ENCODE measurements at regions not wholly inside any gene's neighbourhood (a gene's known extent, or its start where the extent isn't known, plus 50 kb on each side); places are given as distances from the start of the nearest gene placed in this dataset.
"Not testable (repeated sequence)": the region's sequence is repeated elsewhere in the genome, so short reads cannot be mapped to it uniquely, and the experiment has no call there.

DNA sequence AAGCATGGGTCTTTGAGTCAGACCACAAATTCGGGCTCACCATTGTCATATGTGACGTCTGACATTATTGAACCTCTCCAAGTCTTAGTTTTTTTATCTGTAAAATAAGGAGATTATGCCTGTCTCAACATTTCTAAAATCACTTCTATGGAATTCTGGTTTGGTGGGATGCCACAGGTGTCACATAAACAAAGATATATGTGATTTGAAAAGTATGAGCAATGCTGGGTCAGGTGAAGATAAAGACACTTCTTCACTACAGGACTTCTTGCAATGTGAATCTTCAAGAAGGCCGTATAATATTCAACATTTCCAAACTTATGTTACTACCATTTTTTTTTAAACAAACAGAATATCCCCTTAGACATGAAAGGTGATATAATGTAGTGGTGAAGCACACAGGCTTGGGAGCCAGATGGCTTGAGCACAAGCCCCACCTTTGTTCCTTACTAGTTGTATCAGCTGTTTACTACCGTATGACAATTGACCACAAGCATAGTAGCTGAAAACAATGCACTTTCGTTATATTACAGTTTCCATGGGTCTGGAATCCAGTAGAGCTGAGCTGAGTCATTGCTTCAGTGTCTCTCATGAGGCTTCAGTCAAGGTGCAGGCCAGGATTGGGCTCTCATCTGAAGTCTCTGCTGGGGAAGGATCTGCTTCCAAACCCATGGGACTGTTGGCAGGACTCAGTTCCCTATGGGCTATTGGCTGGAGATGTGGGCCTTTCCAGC is 87.7 kb downstream of the UTP18 start:
- 0 out of 2 replicates have a peak, but pooled peaks cover 3% of the 10 kb centered on the region for H3K27me3 ChIP-seq (ENCODE audit: low read depth)
- no peak overlapping the region for H3K4me3 ChIP-seq
- no peaks in the 10 kb centered on the region for H3K9me3 ChIP-seq
- no peak for DNase-seq (ENCODE audit: low spot score in 2 of 2)
- no peaks in the 10 kb centered on the region for H3K4me1 ChIP-seq
- no peaks in the 10 kb centered on the region for H3K36me3 ChIP-seq (replicated peaks)
- in situ Hi-C loops (cut with MboI; ENCODE audit: low sequenced_read_pairs) = no loop called here

DNA sequence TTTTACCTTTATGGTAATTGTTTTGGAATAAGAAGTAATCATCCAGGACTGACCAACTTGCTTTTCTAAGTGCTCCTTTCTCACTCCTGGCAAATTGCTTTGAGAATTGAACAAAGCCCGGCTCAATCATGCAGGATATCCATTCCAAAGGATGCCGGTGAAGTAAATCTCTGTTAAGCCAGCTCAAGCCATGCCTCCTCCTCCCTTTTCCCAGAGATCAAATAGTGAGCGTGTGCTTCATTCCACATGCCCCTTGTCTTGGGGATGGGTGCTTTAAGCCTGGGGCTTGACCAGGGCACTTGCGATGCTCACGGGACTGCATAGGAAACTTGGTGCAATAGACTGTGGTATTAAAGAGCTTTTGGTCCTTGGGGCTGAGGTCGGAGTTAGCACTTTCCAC is 90.7 kb downstream of the UTP18 start:
- Histone ChIP-seq H3K9me3 (no peaks in the 10 kb centered on the region), H3K27me3 (ENCODE audit: low read depth) (0 out of 2 replicates have a peak, but pooled peaks cover 3% of the 10 kb centered on the region), H3K36me3 (replicated peaks) (no peaks in the 10 kb centered on the region), H3K4me3 (no peak overlapping the region), H3K4me1 (no peaks in the 10 kb centered on the region)
- no peak for DNase-seq (ENCODE audit: low spot score in 2 of 2)
- in situ Hi-C loops (cut with MboI; ENCODE audit: low sequenced_read_pairs) = no loop called here

DNA sequence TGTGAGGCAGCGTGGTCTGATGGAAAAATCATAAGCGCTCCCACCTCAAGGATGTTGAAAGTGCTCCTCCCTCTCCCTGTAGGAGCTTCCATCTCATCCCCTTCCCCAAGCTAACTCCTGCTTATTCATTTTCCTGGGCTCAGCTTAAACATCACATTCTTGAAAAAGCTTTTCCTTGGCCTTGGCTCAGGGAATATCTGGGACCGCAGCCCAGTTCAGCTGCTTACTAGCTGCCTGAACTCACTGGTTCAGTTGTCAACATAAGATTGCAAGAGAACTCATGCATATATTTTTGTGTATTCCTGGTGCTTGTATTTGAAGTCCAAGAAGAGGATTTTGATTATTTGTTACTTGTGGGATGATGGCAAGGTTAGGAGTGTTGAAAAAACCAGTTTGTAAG is 91.5 kb downstream of the UTP18 start:
- 0 out of 2 replicates have a peak, but pooled peaks cover 3% of the 10 kb centered on the region for H3K27me3 ChIP-seq (ENCODE audit: low read depth)
- H3K4me3 ChIP-seq = no peak overlapping the region
- in situ Hi-C loops (cut with MboI; ENCODE audit: low sequenced_read_pairs) = no loop called here
- no peaks in the 10 kb centered on the region for H3K9me3 ChIP-seq
- no peak for DNase-seq (ENCODE audit: low spot score in 2 of 2)
- no peaks in the 10 kb centered on the region for H3K36me3 ChIP-seq (replicated peaks)
- H3K4me1 ChIP-seq = no peaks in the 10 kb centered on the region

DNA sequence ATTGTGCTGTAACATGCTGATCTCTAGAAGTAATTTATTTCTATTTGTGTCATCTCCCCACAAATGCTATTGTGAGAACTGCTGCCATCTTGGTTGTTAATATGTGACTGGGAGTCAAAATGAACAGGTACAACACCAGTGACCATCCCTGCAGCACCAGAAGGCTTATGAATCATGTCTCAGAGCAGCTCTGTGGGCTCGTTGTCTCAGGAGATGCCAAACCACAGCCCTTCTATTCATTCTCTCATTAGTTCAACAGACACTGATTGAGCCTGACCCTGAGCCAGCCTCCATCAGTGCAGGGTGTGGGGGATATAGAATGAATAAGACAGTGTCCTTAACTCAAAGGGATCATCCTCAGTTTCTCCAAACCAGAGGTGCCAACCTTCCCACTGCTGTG is 92.5 kb downstream of the UTP18 start:
- Histone ChIP-seq H3K4me3 (no peak overlapping the region), H3K36me3 (replicated peaks) (no peaks in the 10 kb centered on the region), H3K27me3 (ENCODE audit: low read depth) (0 out of 2 replicates have a peak, but pooled peaks cover 3% of the 10 kb centered on the region), H3K9me3 (no peaks in the 10 kb centered on the region), H3K4me1 (no peaks in the 10 kb centered on the region)
- no peak for DNase-seq (ENCODE audit: low spot score in 2 of 2)
- in situ Hi-C loops (cut with MboI; ENCODE audit: low sequenced_read_pairs) = no loop called here

- H3K4me3 ChIP-seq = no peak overlapping the region
- H3K27me3 ChIP-seq (ENCODE audit: low read depth) = 0 out of 2 replicates have a peak, but pooled peaks cover 3% of the 10 kb centered on the region
- no peaks in the 10 kb centered on the region for H3K4me1 ChIP-seq
- H3K9me3 ChIP-seq = no peaks in the 10 kb centered on the region
- DNase-seq (ENCODE audit: low spot score in 2 of 2) = no peak
- in situ Hi-C loops (cut with MboI; ENCODE audit: low sequenced_read_pairs) = no loop called here
- H3K36me3 ChIP-seq (replicated peaks) = no peaks in the 10 kb centered on the region
Measured at GRCh38 chr17:51353296-51353695, 93.0 kb downstream of the UTP18 start.

- Histone ChIP-seq H3K36me3 (replicated peaks) (no peaks in the 10 kb centered on the region), H3K27me3 (ENCODE audit: low read depth) (no peaks in the 10 kb centered on the region), H3K4me1 (no peaks in the 10 kb centered on the region), H3K4me3 (no peak overlapping the region), H3K9me3 (no peaks in the 10 kb centered on the region)
- in situ Hi-C loops (cut with MboI; ENCODE audit: low sequenced_read_pairs) = no loop called here
- DNase-seq (ENCODE audit: low spot score in 2 of 2) = no peak
Measured at GRCh38 chr17:51354936-51355335, 94.6 kb downstream of the UTP18 start.

DNA sequence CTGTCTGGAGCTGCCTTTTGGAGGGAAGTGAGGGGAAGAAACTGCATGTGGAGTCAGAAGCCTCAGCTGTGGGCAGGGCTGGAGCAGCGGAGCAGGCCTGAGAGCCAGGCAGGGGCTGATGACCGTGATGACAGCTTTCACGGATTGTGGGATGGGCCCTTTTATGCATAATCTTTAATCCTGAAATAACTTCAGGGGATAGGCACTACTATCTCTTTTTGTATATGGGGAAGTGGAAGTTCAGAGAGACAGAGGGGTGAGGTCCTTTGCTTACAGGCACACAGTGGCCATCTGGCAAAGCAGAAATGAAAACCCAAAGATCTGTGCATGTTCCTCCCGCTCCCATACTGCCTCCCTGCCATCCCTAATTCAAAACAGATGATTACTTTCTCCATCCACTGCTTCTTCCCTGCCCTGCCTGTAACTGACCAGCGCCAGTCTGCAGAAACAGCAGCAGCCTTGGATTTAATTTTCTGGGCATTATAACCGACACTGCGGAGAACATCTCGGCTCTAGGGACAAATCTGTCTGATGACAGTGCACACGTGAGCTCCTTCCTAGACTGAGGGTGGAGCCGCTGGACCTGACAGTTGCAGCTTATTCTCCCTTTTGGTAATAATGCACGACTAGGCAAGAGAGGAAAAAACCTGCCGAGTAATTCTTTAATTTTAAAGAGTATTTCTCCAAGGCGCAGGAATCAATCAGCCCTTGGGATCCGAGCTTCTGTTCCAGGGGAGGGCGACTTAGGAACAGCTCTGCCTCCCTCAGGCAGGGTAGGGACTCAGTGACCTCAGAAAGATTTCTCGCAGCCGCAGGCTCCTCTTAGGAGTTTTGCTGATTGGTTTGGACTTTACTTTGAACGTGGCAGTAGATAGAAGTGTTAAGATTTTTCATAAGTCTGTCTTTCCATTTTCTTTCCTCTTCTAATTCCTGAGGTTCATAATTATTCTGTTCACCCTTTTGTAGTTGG is 95.4 kb downstream of the UTP18 start:
- H3K27me3 ChIP-seq (ENCODE audit: low read depth) = no peaks in the 10 kb centered on the region
- no peaks in the 10 kb centered on the region for H3K9me3 ChIP-seq
- no peak for DNase-seq (ENCODE audit: low spot score in 2 of 2)
- no peak overlapping the region for H3K4me3 ChIP-seq
- no peaks in the 10 kb centered on the region for H3K36me3 ChIP-seq (replicated peaks)
- no peaks in the 10 kb centered on the region for H3K4me1 ChIP-seq
- in situ Hi-C loops (cut with MboI; ENCODE audit: low sequenced_read_pairs) = no loop called here

DNA sequence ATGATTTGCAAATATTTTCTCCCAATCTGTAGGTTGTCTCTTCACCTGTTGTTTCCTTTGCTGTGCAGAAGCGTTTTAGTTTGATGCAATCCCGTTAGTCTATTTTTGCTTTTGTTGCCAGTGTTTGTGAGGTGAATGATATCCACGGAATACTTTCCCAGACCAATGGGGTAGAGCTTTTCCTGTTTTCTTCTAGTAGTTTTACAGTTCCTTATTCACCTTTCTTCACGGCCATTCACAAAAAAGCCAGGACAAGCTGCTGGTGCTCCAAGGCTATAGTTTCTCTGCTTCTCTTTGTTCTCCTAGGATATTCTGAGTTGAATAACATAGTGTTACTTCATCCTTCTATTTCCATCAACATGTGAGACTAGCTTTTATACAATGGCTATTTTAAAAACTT is 98.7 kb downstream of the UTP18 start:
- H3K4me1 ChIP-seq = peaks cover 17% of the 10 kb centered on the region
- no peak for DNase-seq (ENCODE audit: low spot score in 2 of 2)
- H3K36me3 ChIP-seq (replicated peaks) = no peaks in the 10 kb centered on the region
- H3K27me3 ChIP-seq (ENCODE audit: low read depth) = no peaks in the 10 kb centered on the region
- in situ Hi-C loops (cut with MboI; ENCODE audit: low sequenced_read_pairs) = no loop called here
- H3K4me3 ChIP-seq = no peak overlapping the region
- no peaks in the 10 kb centered on the region for H3K9me3 ChIP-seq

DNA sequence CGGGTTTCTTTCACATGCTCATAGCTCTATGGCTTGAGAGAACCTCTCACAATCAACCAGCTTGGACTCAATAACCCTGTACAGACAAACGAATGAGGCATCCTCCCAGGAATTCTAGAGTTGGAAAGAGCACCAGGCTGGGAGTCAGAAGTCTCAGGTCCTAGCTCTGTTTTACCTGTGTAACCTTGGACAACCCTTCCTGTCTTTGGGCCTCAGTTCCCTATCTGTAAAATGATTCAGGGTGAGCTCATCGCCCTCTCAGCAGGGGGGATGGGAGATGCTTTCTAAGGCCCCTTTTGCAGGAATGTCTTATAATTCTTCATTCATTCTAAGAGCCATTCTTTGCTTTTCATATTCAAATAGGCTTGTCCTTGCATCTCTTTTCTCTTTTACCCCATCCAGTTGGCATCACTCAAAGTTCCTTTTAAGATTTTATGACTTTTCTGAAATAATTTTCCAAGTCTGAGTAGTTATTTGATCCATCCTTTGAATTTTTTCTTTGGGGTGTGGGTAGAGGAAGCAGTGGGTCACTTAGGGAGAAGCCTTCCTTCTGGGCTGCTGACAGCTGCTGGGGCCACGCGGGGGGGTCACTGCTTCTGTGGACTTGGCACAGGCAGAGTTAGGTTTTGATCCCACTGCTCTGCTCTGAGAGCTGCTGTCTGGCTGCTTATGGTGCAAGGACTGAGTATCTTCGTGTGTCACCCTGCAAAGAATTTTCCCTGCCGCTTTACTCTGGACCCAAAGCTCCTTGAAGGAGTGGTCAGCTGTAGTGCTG is 102.7 kb downstream of the UTP18 start:
- peak; percentile 81 to 89 for DNase-seq (ENCODE audit: low spot score in 2 of 2)
- Histone ChIP-seq H3K27me3 (ENCODE audit: low read depth) (no peaks in the 10 kb centered on the region), H3K4me1 (peaks cover 17% of the 10 kb centered on the region), H3K36me3 (replicated peaks) (no peaks in the 10 kb centered on the region), H3K9me3 (no peaks in the 10 kb centered on the region), H3K4me3 (no peak overlapping the region)
- in situ Hi-C loops (cut with MboI; ENCODE audit: low sequenced_read_pairs) = no loop called here

DNA sequence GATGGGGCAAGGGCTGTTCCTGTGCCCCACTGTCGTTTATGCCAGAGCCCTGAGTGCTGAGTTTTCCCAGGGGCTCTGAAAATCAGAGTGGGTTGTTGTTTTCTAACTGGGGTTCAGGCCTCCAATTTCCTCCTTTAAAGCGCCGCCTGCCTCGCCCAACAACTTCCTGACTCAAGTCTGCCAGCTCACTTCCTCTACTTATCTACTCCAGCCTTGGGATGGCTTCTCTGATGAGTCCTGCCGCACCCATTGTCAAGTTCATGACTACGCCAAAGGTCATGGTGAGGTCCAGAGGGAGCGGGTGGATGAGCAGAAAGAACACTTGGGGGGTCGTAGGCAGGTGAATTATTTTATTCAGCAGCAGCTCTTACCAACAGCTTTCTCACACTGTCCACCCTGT is 104.7 kb downstream of the UTP18 start:
- Histone ChIP-seq H3K27me3 (ENCODE audit: low read depth) (no peaks in the 10 kb centered on the region), H3K9me3 (no peaks in the 10 kb centered on the region), H3K4me3 (no peak overlapping the region), H3K4me1 (peaks cover 17% of the 10 kb centered on the region), H3K36me3 (replicated peaks) (no peaks in the 10 kb centered on the region)
- in situ Hi-C loops (cut with MboI; ENCODE audit: low sequenced_read_pairs) = no loop called here
- DNase-seq (ENCODE audit: low spot score in 2 of 2) = no peak

DNA sequence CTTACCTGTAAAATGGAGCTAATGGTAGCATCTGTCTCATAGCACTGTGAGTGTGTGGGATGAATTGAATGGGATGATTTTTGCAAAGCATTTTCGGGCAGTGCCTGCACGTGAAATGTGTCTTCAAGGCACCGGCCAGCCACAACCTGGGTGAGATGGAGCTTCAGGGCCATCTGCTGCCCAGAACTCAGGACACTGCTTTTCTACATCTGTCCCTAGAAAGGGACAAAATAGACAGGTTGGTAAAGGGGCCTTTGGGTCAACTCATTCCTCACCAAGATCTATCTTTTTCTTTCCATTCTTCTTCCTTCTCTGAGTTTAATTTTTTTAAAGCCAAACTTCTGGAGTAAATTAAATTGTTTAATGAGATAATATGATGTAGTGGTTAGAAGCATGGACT is 106.5 kb downstream of the UTP18 start:
- H3K9me3 ChIP-seq = no peaks in the 10 kb centered on the region
- no peaks in the 10 kb centered on the region for H3K36me3 ChIP-seq (replicated peaks)
- H3K27me3 ChIP-seq (ENCODE audit: low read depth) = no peaks in the 10 kb centered on the region
- no peak overlapping the region for H3K4me3 ChIP-seq
- DNase-seq (ENCODE audit: low spot score in 2 of 2) = no peak
- in situ Hi-C loops (cut with MboI; ENCODE audit: low sequenced_read_pairs) = no loop called here
- peaks cover 19% of the 10 kb centered on the region for H3K4me1 ChIP-seq

- in situ Hi-C loops (cut with MboI; ENCODE audit: low sequenced_read_pairs); H3K9me3 ChIP-seq; H3K36me3 ChIP-seq (replicated peaks); H3K27me3 ChIP-seq (ENCODE audit: low read depth); DNase-seq (ENCODE audit: low spot score in 2 of 2); H3K4me3 ChIP-seq: not testable (repeated sequence)
- peaks cover 22% of the 10 kb centered on the region for H3K4me1 ChIP-seq
Measured at GRCh38 chr17:51367836-51368235, 107.5 kb downstream of the UTP18 start.

DNA sequence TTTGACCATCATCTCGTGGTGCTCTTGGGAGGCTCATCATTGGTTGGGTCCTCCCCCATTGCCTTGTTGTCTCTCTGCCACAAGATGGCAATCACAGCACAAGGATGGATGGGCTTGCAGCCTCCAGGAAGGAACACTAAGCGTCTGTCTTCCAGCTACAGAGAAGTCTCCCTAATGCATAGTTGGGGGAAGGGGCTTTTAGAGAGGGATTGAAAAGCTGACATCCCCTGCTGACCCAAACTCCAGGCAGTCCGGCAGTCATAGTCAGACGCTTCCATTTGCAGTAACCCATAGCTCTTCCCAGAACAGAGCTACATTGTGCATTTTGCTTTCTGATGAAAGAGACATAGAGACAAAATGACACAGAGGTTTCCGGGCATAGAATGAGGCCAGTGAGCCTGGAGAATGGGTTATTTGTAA is 111.4 kb downstream of the UTP18 start:
- no peaks in the 10 kb centered on the region for H3K9me3 ChIP-seq
- H3K27me3 ChIP-seq (ENCODE audit: low read depth) = no peaks in the 10 kb centered on the region
- peak overlapping the region; percentile 23 for H3K4me3 ChIP-seq
- peak; percentile 79 to 83 for DNase-seq (ENCODE audit: low spot score in 2 of 2)
- H3K4me1 ChIP-seq = peaks cover 23% of the 10 kb centered on the region
- no peaks in the 10 kb centered on the region for H3K36me3 ChIP-seq (replicated peaks)
- in situ Hi-C loops (cut with MboI; ENCODE audit: low sequenced_read_pairs) = no loop called here
